Right kidney (tissue), 1 donor: ENCODE measurements at regions not wholly inside any gene's neighbourhood (a gene's known extent, or its start where the extent isn't known, plus 50 kb on each side); places are given as distances from the start of the nearest gene placed in this dataset.

ENCODE experiments used
- DNase-seq: peaks from one replicate; pipeline ENCODE4 v3.0.0-alpha.2; 2016

GRCh38 chr13:44281252-44282000 is 92.2 kb upstream of the SERP2 start:
- DNase-seq, result no peak

- no peak for DNase-seq
Observed at GRCh38 chr13:44283600-44283999, 90.0 kb upstream of the SERP2 start.

- DNase-seq, result no peak
Observed at GRCh38 chr13:44287958-44288357, 85.7 kb upstream of the SERP2 start.

DNA sequence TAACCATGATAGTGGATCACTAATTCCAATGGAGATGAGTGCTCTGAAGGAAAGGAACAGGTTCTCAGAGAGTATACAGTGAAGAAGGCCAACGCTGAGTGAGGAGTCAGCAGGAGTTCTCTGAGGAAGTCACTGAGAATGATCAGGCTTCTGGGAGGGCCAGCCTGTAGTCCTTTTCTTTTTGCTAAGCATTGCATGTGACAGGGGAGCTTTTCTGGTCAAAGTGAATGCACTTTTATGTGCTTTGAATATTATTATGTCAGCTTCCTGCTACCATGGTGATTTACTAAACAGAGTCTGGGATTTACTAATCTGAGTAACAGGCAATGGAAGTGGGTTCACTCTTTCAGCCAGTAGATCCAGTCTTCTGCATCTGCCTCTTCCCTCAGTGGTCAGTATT is 81.1 kb upstream of the SERP2 start:
- no peak for DNase-seq

- DNase-seq, result no peak
Observed at GRCh38 chr13:44293374-44293773, 80.2 kb upstream of the SERP2 start.

- DNase-seq, result no peak
Observed at GRCh38 chr13:44293908-44294735, 79.5 kb upstream of the SERP2 start.

- no peak for DNase-seq
Observed at GRCh38 chr13:44294876-44295275, 78.7 kb upstream of the SERP2 start.

DNA sequence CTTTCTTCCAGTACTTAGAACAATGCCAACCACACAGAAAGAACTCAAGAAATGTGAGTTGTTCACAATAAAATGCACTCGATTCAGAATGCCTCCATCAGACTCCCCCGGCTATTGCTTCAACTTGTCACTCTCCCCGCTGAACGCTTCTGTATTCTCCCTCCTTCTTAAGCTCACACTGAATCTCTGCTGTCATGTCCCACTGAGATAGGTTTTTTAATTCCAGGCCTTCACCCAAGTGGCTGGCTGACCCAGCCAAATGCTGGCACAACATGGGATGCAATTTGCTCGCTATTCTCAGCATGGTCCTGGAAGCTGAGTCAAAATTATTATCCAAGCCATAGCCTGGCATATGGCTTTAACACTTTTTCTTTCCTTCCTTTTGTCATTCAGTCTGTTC is 76.8 kb upstream of the SERP2 start:
- no peak for DNase-seq

DNA sequence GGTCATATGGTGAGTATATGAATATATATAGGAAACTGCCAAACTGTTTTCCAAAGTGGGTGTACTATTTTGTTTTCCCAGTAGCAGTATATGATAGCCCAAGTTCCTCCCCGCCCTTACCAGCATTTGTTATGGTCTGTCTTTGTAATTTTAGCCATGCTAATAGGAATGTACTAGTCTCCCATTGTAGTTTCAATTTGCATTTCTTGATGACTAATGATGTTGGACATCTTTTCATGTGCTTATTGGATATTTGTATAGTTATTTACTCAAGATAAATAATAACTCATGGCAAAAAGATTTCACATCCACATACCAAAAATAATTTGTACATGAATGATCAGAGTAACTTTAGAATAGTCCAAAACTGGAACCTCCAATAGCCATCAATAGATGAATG is 75.3 kb upstream of the SERP2 start:
- DNase-seq, result no peak

DNA sequence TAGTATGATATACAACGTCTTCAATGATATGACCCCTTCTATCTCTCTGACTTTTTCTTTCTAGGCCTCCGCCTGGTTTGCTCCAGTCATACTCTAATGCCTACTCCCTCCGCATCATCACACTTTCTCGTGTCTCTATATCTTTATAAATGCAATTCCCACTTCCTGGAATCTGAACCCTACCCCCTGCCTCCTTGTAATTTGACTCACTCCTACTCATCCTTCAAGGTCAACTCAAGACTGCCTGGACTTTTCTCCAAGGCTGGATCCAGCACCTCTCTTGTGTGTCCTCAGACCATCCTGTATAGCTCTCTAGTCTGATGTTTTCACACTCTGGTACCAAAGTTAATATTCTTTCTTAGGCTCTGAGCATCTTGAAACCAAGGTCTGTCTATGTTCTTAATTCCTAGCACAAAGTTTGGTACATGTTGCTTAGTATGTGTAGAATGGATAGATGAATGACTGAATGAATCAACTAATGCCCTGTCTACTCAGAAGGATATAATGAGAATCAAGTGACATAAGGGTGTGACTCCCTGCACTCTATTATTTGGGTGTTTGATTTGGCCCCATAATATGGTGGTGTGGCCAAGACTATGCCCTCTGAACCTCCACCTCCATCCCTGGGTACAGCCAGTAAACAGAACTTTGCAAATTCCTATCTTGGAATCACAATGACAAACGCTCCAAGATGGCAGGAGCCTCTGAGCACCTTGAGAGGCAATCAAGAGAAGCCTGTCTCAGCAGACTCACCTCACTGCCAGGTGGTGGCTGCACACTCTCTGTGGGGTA is 74.3 kb upstream of the SERP2 start:
- no peak for DNase-seq

GRCh38 chr13:44300895-44301638 is 72.6 kb upstream of the SERP2 start:
- DNase-seq, result no peak

GRCh38 chr13:44301639-44302015 is 72.0 kb upstream of the SERP2 start:
- no peak for DNase-seq

DNA sequence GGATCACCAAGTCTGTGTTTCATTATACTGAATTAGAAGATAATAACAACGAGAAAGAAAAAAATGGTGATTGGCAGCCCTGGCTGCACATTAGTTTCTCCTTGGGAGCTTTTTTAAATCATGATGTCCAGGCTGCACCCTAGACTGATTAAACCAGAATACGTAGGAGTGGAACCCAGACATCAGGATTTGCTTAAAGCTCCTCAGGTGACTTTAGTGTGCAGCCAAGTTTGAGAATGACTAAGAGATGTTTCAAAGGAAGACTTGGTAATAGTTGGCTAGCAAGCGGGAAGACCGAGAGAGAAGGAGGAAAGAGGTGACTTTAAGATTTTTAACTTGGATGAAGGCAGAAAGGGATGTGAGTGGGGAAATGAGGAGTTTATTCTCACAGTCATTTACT is 71.4 kb upstream of the SERP2 start:
- no peak for DNase-seq

DNA sequence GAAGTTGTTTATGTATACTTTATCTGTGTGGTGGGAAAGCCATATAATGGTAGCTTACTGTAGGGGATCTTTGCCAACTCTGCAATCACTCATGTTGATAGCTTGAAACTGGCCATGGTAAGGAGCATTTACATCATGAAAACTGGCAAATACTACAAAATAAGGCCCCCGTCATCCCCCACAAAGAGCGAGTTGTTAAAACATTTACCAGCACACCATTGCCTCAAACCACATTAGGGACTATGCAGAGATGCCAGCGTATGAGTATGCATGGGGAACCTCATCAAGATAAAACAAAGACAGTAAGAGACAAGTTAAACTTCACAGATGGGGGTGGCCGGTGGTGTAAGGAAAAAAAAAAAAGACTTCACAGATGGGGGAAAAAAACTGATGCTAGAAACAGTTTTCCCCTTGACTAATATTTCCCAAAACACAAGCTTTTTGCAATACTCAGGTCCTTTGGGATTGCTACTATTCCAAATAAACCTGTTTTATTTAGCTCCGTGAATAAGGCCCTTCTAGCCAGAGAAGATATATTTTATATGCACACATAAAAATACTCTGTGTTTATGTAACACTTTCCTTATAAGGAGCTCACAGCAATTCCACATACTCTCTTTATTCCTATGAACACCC is 70.6 kb upstream of the SERP2 start:
- DNase-seq, result no peak

DNA sequence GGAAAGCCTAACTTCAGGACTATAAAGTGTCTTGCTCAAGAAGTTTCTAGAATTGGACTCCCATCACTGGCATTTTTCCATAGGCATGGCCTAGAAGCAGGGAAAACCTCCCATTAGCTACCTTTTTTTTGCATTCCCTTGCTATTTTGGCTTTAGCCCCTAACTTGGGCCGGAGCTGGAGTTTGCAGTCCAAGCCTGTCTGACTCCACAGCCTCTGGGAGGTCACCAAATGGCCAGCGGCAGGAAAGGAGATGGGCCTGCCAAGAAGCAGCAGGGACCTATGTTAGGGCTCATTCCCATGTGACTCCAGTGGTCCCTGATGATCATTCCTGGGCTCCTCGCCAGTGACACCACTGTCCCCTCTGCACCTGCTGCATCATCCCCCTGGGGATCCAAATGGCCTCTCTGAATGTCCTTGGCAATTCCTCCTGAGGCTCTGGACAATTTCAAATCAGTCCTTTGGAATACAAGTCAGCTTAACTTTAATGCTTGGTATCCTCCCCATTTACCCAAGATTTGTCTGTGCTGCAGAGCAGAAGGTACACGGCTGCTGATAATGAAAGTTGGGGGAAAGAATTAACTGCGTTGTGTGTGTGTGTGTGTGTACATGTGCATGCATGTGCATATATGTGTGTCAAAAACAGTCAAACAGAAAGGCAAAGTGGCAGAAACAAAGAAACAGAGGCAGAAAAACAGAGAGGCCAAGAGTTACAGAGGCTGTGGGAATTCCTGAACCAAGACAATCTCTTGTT is 69.8 kb upstream of the SERP2 start:
- no peak for DNase-seq

GRCh38 chr13:44304433-44304725 is 69.2 kb upstream of the SERP2 start:
- no peak for DNase-seq

- no peak for DNase-seq
Observed at GRCh38 chr13:44305286-44305685, 68.3 kb upstream of the SERP2 start.

GRCh38 chr13:44305917-44306370 is 67.7 kb upstream of the SERP2 start:
- DNase-seq, result peak; percentile 49

GRCh38 chr13:44306371-44307192 is 67.0 kb upstream of the SERP2 start:
- peak; percentile 71 for DNase-seq

GRCh38 chr13:44307255-44307654 is 66.4 kb upstream of the SERP2 start:
- DNase-seq, result no peak
